SK-N-SH treated with all-trans-retinoic acid at 6 μM for 48 hours (cell line): ENCODE measurements at regions not wholly inside any gene's neighbourhood (a gene's known extent, or its start where the extent isn't known, plus 50 kb on each side); places are given as distances from the start of the nearest gene placed in this dataset.

Experiments
- ARNTL ChIP-seq: fragments of 450-650 bp; formaldehyde crosslinking; IDR thresholded peaks from 2 replicates; pipeline ENCODE4 v1.5.0; 2020; ENCODE audit warnings: low read depth, mild to moderate bottlenecking, moderate library complexity, borderline replicate concordance
- GLIS3 ChIP-seq: fragments of 250-450 bp; sonication (Bioruptor Pico); IDR thresholded peaks from 2 replicates; pipeline ENCODE4 v1.5.0; 2020; ENCODE audit warnings: mild to moderate bottlenecking, moderate library complexity
- ISL1 ChIP-seq: fragments of 250-450 bp; sonication (Bioruptor Pico); IDR thresholded peaks from 2 replicates; pipeline ENCODE4 v2.1.2; 2022; ENCODE audit warnings: mild to moderate bottlenecking, moderate library complexity
- PATZ1 ChIP-seq: fragments of 250-450 bp; sonication (Bioruptor Pico); IDR thresholded peaks from 2 replicates; pipeline ENCODE4 v1.8.0; 2020; ENCODE audit warnings: mild to moderate bottlenecking, moderate library complexity, borderline replicate concordance
- RARB ChIP-seq: fragments of 250-450 bp; sonication (Bioruptor Pico); IDR thresholded peaks from 2 replicates; pipeline ENCODE4 v1.8.0; 2021; ENCODE audit warnings: mild to moderate bottlenecking, moderate library complexity
- SNAI2 ChIP-seq: fragments of 250-450 bp; sonication (Bioruptor Pico); IDR thresholded peaks from 2 replicates; pipeline ENCODE4 v1.5.0; 2020; ENCODE audit warnings: mild to moderate bottlenecking, moderate library complexity
- ZC3H10 ChIP-seq: fragments of 250-450 bp; sonication (Bioruptor Pico); IDR thresholded peaks from 2 replicates; pipeline ENCODE4 v1.5.1; 2021; ENCODE audit warnings: mild to moderate bottlenecking, moderate library complexity
- ZFP3 ChIP-seq: fragments of 250-450 bp; sonication (Bioruptor Pico); IDR thresholded peaks from 2 replicates; pipeline ENCODE4 v1.5.0; 2020; ENCODE audit warnings: mild to moderate bottlenecking, moderate library complexity

DNA sequence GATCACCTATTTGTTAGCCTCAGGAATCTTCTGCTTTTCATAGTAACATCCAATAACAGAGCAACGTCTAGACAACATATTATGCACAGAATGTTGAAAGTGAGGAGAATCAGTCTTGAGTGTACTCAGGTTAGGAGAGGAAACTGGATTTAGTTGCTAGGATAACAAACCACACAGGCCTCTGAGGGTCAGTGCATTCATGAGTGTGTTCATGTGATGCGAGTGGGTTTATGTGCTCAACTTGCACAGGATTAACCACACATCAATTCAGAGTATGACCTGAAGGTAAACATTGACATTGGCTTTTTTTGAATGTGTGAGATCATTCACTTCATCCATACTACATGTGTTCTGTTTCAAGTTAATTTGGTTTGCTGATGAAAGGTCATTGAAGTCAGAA is 287.6 kb downstream of the DIPK2A start:
- TF ChIP-seq SNAI2 (CRISPR knock-in tag) (no peak), ZC3H10 (CRISPR knock-in tag) (no peak), ARNTL (CRISPR knock-in tag) (no peak), PATZ1 (CRISPR knock-in tag) (no peak), RARB (CRISPR knock-in tag) (no peak), GLIS3 (CRISPR knock-in tag) (no peak), ZFP3 (CRISPR knock-in tag) (no peak), ISL1 (CRISPR knock-in tag) (no peak)
